HepG2 (cell line): ENCODE measurements at regions not wholly inside any gene's neighbourhood (a gene's known extent, or its start where the extent isn't known, plus 50 kb on each side); places are given as distances from the start of the nearest gene placed in this dataset.

Experiments used
- ATAC-seq: fragments of 200-7000 bp; cut with Tn5 transposase; 3 replicates; pipeline ENCODE4 v1.9.1; 2020; ENCODE audit warnings: mild to moderate bottlenecking, moderate library complexity
- BruUV-seq: library from RNA; stranded (reverse); fragments of 400-500 nt; replicated peaks from 2 replicates; lab custom pipeline; 2021; lab: Mats Ljungman, UMichigan
- CTCF ChIA-PET: fragments of 300-600 bp; formaldehyde crosslinking; extraction: SDS; loops from one replicate; lab custom pipeline; 2021; ENCODE audit warnings: low total read pairs, inconsistent platforms, low intra/inter-chr PET ratio; lab: Yijun Ruan, JAX
- POLR2A ChIA-PET: fragments of 350-600 bp; sonication (Branson Sonifier 250); formaldehyde crosslinking; loops from one replicate; lab custom pipeline; 2020; ENCODE audit warnings: antibody characterized with exemption, inconsistent platforms; lab: Yijun Ruan, JAX
- DNase-seq: peaks from one replicate; pipeline ENCODE4 v3.0.0-alpha.2; 2015; ENCODE audit warnings: low spot score
- FAIRE-seq: peaks from 3 replicates; lab custom pipeline; 2011; peaks lifted over from hg19 to GRCh38; lab: Jason Lieb, UNC
- H2AFZ ChIP-seq: one replicate; pipeline ENCODE4 v1.6.1; 2011; ENCODE audit warnings: low read length, inconsistent platforms
- H3K27ac ChIP-seq: fragments of 300-600 bp; 3 replicates; pipeline ENCODE4 v1.8.0; 2011; ENCODE audit warnings: mixed run types, mild to moderate bottlenecking, mixed read lengths, low read length, inconsistent platforms; ENCODE audit not compliant: insufficient read depth; ENCODE audit errors: extremely low read length
- H3K27me3 ChIP-seq, 2 experiments: fragments of 200-600 bp in 1 of 2; 2 replicates in 1 of 2; 3 replicates in 1 of 2; pipeline versions ENCODE4 v1.6.0 to v1.8.0; 2011; ENCODE audit warnings: low read length in 2 of 2, mild to moderate bottlenecking in 2 of 2, moderate library complexity in 2 of 2, inconsistent platforms in 1 of 2; ENCODE audit not compliant: insufficient read depth in 2 of 2, control insufficient read depth in 1 of 2
- H3K36me3 ChIP-seq, 2 experiments: fragments of 200-600 bp in 1 of 2; replicated peaks in 1 of 2; 2 replicates in 1 of 2; 3 replicates in 1 of 2; pipeline versions ENCODE4 v1.5.1 to v1.8.0; 2011; ENCODE audit warnings: low read length in 2 of 2, inconsistent platforms in 1 of 2; ENCODE audit not compliant: insufficient read depth in 2 of 2, control insufficient read depth in 1 of 2
- H3K4me1 ChIP-seq: 2 replicates; pipeline ENCODE4 v1.5.1; 2012; ENCODE audit warnings: low read length, inconsistent platforms; ENCODE audit not compliant: insufficient read depth
- H3K4me2 ChIP-seq: 2 replicates; pipeline ENCODE4 v1.6.0; 2011; ENCODE audit warnings: low read depth, low read length, inconsistent platforms
- H3K4me3 ChIP-seq, 3 experiments: fragments of 200-600 bp in 1 of 3; sonication (generic), shearing (Covaris generic) in 1 of 3; replicated peaks in 1 of 3; 2 replicates each; pipeline ENCODE4 v1.5.1; 2011 to 2016; ENCODE audit warnings: low read length in 3 of 3, inconsistent platforms in 2 of 3, low read depth in 2 of 3, mild to moderate bottlenecking in 2 of 3, control low read depth in 1 of 3, mixed read lengths in 1 of 3; ENCODE audit not compliant: insufficient read depth in 1 of 3
- H3K79me2 ChIP-seq: one replicate; pipeline ENCODE4 v1.6.1; 2011; ENCODE audit warnings: low read length, inconsistent platforms; ENCODE audit not compliant: insufficient read depth
- H3K9ac ChIP-seq: 2 replicates; pipeline ENCODE4 v1.6.0; 2011; ENCODE audit warnings: mild to moderate bottlenecking, low read depth, low read length, inconsistent platforms; ENCODE audit not compliant: insufficient read depth
- H3K9me3 ChIP-seq: 2 replicates; pipeline ENCODE4 v1.5.1; 2012; ENCODE audit warnings: mild to moderate bottlenecking, low read length
- H4K20me1 ChIP-seq: 2 replicates; pipeline ENCODE4 v1.6.0; 2011; ENCODE audit warnings: inconsistent platforms, mild to moderate bottlenecking, low read length, moderate library complexity; ENCODE audit not compliant: insufficient read depth
- CBX5 ChIP-seq: sonication (generic); formaldehyde crosslinking; IDR thresholded peaks from 2 replicates; pipeline ENCODE4 v1.4.0; 2020; ENCODE audit warnings: missing genetic modification reagents, borderline replicate concordance
- ETV6 ChIP-seq: sonication (generic); formaldehyde crosslinking; conservative IDR thresholded peaks from 2 replicates; pipeline ENCODE4 v1.4.0; 2020; ENCODE audit warnings: missing genetic modification reagents
- GLI4 ChIP-seq: sonication (generic); formaldehyde crosslinking; IDR thresholded peaks from 2 replicates; pipeline ENCODE4 v1.5.1; 2020; ENCODE audit warnings: missing genetic modification reagents, mild to moderate bottlenecking, moderate library complexity, borderline replicate concordance
- IRF9 ChIP-seq: sonication (generic); formaldehyde crosslinking; IDR thresholded peaks from 2 replicates; pipeline ENCODE4 v1.8.0; 2022; ENCODE audit warnings: missing genetic modification reagents, mild to moderate bottlenecking, borderline replicate concordance
- NFRKB ChIP-seq: fragments of 450-650 bp; IDR thresholded peaks from 2 replicates; pipeline ENCODE4 v1.6.1; 2017
- POLR2A ChIP-seq, 2 experiments: IDR thresholded peaks; 2 replicates each; pipeline ENCODE4 v1.6.1; 2011; ENCODE audit warnings: low read depth in 2 of 2, low read length in 2 of 2, mild to moderate bottlenecking in 1 of 2, moderate library complexity in 1 of 2; ENCODE audit not compliant: insufficient read depth in 1 of 2
- PPARG ChIP-seq: conservative IDR thresholded peaks from 2 replicates; pipeline ENCODE4 v1.6.1; 2016; ENCODE audit warnings: missing biosample characterization, missing genetic modification reagents
- TRAFD1 ChIP-seq: sonication (generic); formaldehyde crosslinking; IDR thresholded peaks from 2 replicates; pipeline ENCODE4 v1.5.1; 2020; ENCODE audit warnings: missing genetic modification reagents, mild to moderate bottlenecking, borderline replicate concordance
- ZNF556 ChIP-seq: sonication (generic); formaldehyde crosslinking; IDR thresholded peaks from 2 replicates; pipeline ENCODE4 v1.4.0; 2020; ENCODE audit warnings: mild to moderate bottlenecking, missing genetic modification reagents, borderline replicate concordance
- ZNF780A ChIP-seq: sonication (generic); formaldehyde crosslinking; IDR thresholded peaks from 2 replicates; pipeline ENCODE4 v1.8.0; 2022; ENCODE audit warnings: mild to moderate bottlenecking, missing genetic modification reagents, moderate library complexity
- WGBS: methylation state at CpG from one replicate; pipeline ENCODE4 v1.1.6; 2017; ENCODE audit warnings: low lambda C conversion rate; 5-methylcytosine and 5-hydroxymethylcytosine counted together
- in situ Hi-C: cut with HindIII; loops from 2 replicates; pipeline ENCODE4 v1.10.0; 2017; ENCODE audit warnings: low pct_unique_long_range_greater_than_20kb; ENCODE audit not compliant: extremely low pct_ligation_motif_present
- intact Hi-C: fragments of 100-400 bp; cut with micrococcal nuclease; formaldehyde crosslinking; loops from one replicate; pipeline ENCODE4 v1.10.0; 2022; ENCODE audit not compliant: unreplicated experiment

- CTCF ChIA-PET: no interaction called here
- Histone ChIP-seq H3K9me3 (peaks cover 76% of the 10 kb centered on the region), H3K4me3 (no peak overlapping the region), H3K27ac (no peak overlapping the region), H3K4me1 (no peaks in the 10 kb centered on the region), H4K20me1 (no peaks in the 10 kb centered on the region), H3K79me2 (no peaks in the 10 kb centered on the region), H3K27me3 (no peaks in the 10 kb centered on the region), H3K9ac (no peak overlapping the region), H2AFZ (no peak overlapping the region), H3K36me3 (no peaks in the 10 kb centered on the region), H3K4me2 (no peak overlapping the region)
- no peak for ATAC-seq
- DNase-seq: no peak
- in situ Hi-C loops (no loop called here), intact Hi-C loops (no loop called here)
- no TSS peak for BruUV-seq
- WGBS: 4% methylated on average over 4 of the region's 6 CpGs
- no peak for TF ChIP-seq NFRKB
- TF ChIP-seq ZNF556 (CRISPR knock-in tag): no peak
- TF ChIP-seq TRAFD1 (CRISPR knock-in tag): no peak
- no peak for TF ChIP-seq POLR2A (IDR thresholded peaks at IDR 0.05; ENCODE audit: insufficient read depth in 1 of 2, low read depth in 2 of 2, low read length in 2 of 2)
- no peak for TF ChIP-seq ETV6
- TF ChIP-seq GLI4 (CRISPR knock-in tag): no peak
- TF ChIP-seq ZNF780A (CRISPR knock-in tag): no peak
- no peak for TF ChIP-seq PPARG (CRISPR knock-in tag)
- TF ChIP-seq IRF9 (CRISPR knock-in tag): no peak
- no peak for TF ChIP-seq CBX5 (CRISPR knock-in tag)
- POLR2A ChIA-PET: no interaction called here
- no peak for FAIRE-seq
Observed at GRCh38 chr19:20357921-20358320, 190.9 kb downstream of the ZNF486 start.
